ENCODE measurements at regions not wholly inside any gene's neighbourhood (a gene's known extent, or its start where the extent isn't known, plus 50 kb on each side); places are given as distances from the start of the nearest gene placed in this dataset.

DNA sequence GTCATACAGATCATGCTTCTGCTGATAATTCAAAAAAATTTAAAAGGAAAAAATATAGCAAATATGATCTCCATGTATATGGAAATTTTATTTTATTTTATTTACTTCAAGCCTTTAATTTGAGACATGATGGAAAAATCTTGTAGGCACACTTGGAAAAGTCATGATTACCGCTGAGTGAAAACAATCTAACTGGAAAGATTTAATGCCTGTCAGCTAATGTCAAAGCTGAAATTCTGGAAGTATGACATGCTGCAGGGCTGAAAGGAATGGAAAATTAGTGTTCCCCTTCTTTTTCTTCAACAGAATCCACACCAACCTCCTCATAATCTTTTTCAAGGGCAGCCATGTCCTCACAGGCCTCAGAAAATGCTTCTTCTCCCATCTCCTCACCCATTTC, 58.2 kb downstream of the RPRM start:
- Histone ChIP-seq H2AFZ (no peak overlapping the region), H3K36me3 (ENCODE audit: low read depth) (no peaks in the 10 kb centered on the region), H3K9me3 (ENCODE audit: insufficient read depth, low read depth) (no peaks in the 10 kb centered on the region), H3K4me1 (replicated peaks; ENCODE audit: insufficient read depth) (no peaks in the 10 kb centered on the region), H3F3A (ENCODE audit: insufficient read depth, low read depth) (no peaks in the 10 kb centered on the region), H3K9me2 (ENCODE audit: insufficient read depth) (no peaks in the 10 kb centered on the region), H3K79me2 (ENCODE audit: low read depth) (no peaks in the 10 kb centered on the region), H4K20me1 (ENCODE audit: insufficient read depth) (no peaks in the 10 kb centered on the region), H3K27me3 (ENCODE audit: insufficient read depth, low read depth) (no peaks in the 10 kb centered on the region), H3K4me2 (no peak overlapping the region), H3K4me3 (no peak overlapping the region), H3K27ac (no peak overlapping the region)
- DNase-seq = no peak
- TF ChIP-seq CTCF (conservative IDR thresholded peaks at IDR 0.05) (no peak), EZH2 (IDR thresholded peaks at IDR 0.05; ENCODE audit: low read depth) (no peak)
- intact Hi-C loops (cut with micrococcal nuclease; ENCODE audit: unreplicated experiment) = no loop called here
- ChIA-PET POLR2A (ENCODE audit: unreplicated experiment) (no interaction called here), CTCF (no interaction called here)
- no TSS peak for BruUV-seq (replicated peaks)

DNA sequence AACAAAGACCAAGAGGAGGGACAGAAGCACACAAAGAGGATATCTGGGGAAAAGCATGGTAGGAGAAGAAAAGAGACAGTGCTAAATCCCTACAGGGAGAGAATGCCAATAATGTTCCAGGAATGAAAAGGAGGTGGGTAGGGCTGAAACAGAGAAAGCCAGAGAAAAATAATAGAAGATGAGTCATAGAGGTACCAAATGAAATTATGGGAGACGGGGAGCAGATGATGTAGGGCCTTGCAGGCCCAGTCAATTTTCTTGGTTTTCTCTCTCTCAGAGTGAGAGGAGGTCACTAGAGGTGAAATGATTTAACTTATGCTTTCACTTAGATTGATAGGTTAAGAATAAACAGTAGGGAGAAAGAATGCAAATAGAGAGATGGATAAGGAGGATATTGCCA, 61.5 kb downstream of the RPRM start:
- no peaks in the 10 kb centered on the region for H3K36me3 ChIP-seq (ENCODE audit: low read depth)
- CTCF ChIA-PET = no interaction called here
- no peak overlapping the region for H3K27ac ChIP-seq
- no peak overlapping the region for H3K4me3 ChIP-seq
- H3F3A ChIP-seq (ENCODE audit: insufficient read depth, low read depth) = no peaks in the 10 kb centered on the region
- no peak overlapping the region for H2AFZ ChIP-seq
- H3K4me2 ChIP-seq = no peak overlapping the region
- H3K4me1 ChIP-seq (replicated peaks; ENCODE audit: insufficient read depth) = no peaks in the 10 kb centered on the region
- no peaks in the 10 kb centered on the region for H3K9me2 ChIP-seq (ENCODE audit: insufficient read depth)
- BruUV-seq (replicated peaks) = no TSS peak
- POLR2A ChIA-PET (ENCODE audit: unreplicated experiment) = no interaction called here
- intact Hi-C loops (cut with micrococcal nuclease; ENCODE audit: unreplicated experiment) = no loop called here
- DNase-seq = no peak
- no peaks in the 10 kb centered on the region for H3K79me2 ChIP-seq (ENCODE audit: low read depth)
- H3K27me3 ChIP-seq (ENCODE audit: insufficient read depth, low read depth) = no peaks in the 10 kb centered on the region
- H3K9me3 ChIP-seq (ENCODE audit: insufficient read depth, low read depth) = no peaks in the 10 kb centered on the region
- H4K20me1 ChIP-seq (ENCODE audit: insufficient read depth) = no peaks in the 10 kb centered on the region
- TF ChIP-seq CTCF (conservative IDR thresholded peaks at IDR 0.05) = no peak
- TF ChIP-seq EZH2 (IDR thresholded peaks at IDR 0.05; ENCODE audit: low read depth) = no peak

- Histone ChIP-seq H3F3A (ENCODE audit: insufficient read depth, low read depth) (no peaks in the 10 kb centered on the region), H3K4me3 (no peak overlapping the region), H3K4me1 (replicated peaks; ENCODE audit: insufficient read depth) (no peaks in the 10 kb centered on the region), H3K27ac (no peak overlapping the region), H3K27me3 (ENCODE audit: insufficient read depth, low read depth) (no peaks in the 10 kb centered on the region), H2AFZ (no peak overlapping the region), H3K9me3 (ENCODE audit: insufficient read depth, low read depth) (no peaks in the 10 kb centered on the region), H3K79me2 (ENCODE audit: low read depth) (no peaks in the 10 kb centered on the region), H3K4me2 (no peak overlapping the region), H3K36me3 (ENCODE audit: low read depth) (no peaks in the 10 kb centered on the region), H3K9me2 (ENCODE audit: insufficient read depth) (no peaks in the 10 kb centered on the region), H4K20me1 (ENCODE audit: insufficient read depth) (no peaks in the 10 kb centered on the region)
- POLR2A ChIA-PET (ENCODE audit: unreplicated experiment) = no interaction called here
- no peak for DNase-seq
- CTCF ChIA-PET = no interaction called here
- TF ChIP-seq CTCF (conservative IDR thresholded peaks at IDR 0.05) (no peak), EZH2 (IDR thresholded peaks at IDR 0.05; ENCODE audit: low read depth) (no peak)
- no TSS peak for BruUV-seq (replicated peaks)
- intact Hi-C loops (cut with micrococcal nuclease; ENCODE audit: unreplicated experiment) = no loop called here
These were observed 62.5 kb downstream of the RPRM start for GRCh38 chr2:153416071-153416470.
